K562 (cell line): ENCODE measurements at regions not wholly inside any gene's neighbourhood (a gene's known extent, or its start where the extent isn't known, plus 50 kb on each side); places are given as distances from the start of the nearest gene placed in this dataset.

Source experiments
- BMI1 ChIP-seq: fragments of 150-350 bp; IDR thresholded peaks from 2 replicates; pipeline ENCODE4 v1.6.1; 2014; ENCODE audit warnings: low read length
- CHD2 ChIP-seq: IDR thresholded peaks from 2 replicates; pipeline ENCODE4 v1.6.1; 2011; ENCODE audit warnings: low read depth, low read length
- HSF4 ChIP-seq: fragments of 250-450 bp; sonication (Bioruptor Pico); IDR thresholded peaks from 2 replicates; pipeline ENCODE4 v2.1.2; 2022; ENCODE audit warnings: mild to moderate bottlenecking, moderate library complexity, borderline replicate concordance
- KDM1A ChIP-seq, 2 experiments: fragments of 450-650 bp; IDR thresholded peaks; 2 replicates each; pipeline ENCODE4 v1.6.1; 2016; ENCODE audit warnings: mild to moderate bottlenecking in 2 of 2
- MGA ChIP-seq: fragments of 450-650 bp; IDR thresholded peaks from 2 replicates; pipeline ENCODE4 v1.6.1; 2016; ENCODE audit warnings: mild to moderate bottlenecking, moderate library complexity
- NRF1 ChIP-seq, 2 experiments: fragments of 450-650 bp; IDR thresholded peaks in 1 of 2; conservative IDR thresholded peaks in 1 of 2; 2 replicates each; pipeline ENCODE4 v1.6.1; 2014; ENCODE audit warnings: mild to moderate bottlenecking in 2 of 2
- ZBTB49 ChIP-seq: sonication (generic); formaldehyde crosslinking; IDR thresholded peaks from 2 replicates; pipeline ENCODE4 v1.8.0; 2022; ENCODE audit warnings: missing genetic modification reagents, mild to moderate bottlenecking, borderline replicate concordance
- ZNF507 ChIP-seq: conservative IDR thresholded peaks from 2 replicates; pipeline ENCODE4 v1.6.1; 2017; ENCODE audit warnings: missing genetic modification characterization, missing compliant biosample characterization

GRCh38 chr17:59485015-59485414 is 80.4 kb upstream of the DHX40 start:
- TF ChIP-seq NRF1 (conservative IDR thresholded peaks at IDR 0.05 in 1 of 2, IDR thresholded peaks at IDR 0.05 in 1 of 2) (no peak), HSF4 (CRISPR knock-in tag) (no peak), ZBTB49 (CRISPR knock-in tag) (no peak), BMI1 (no peak), MGA (no peak), CHD2 (no peak), KDM1A (IDR thresholded peaks at IDR 0.05) (no peak), ZNF507 (tag) (no peak)
